Astrocyte (in vitro differentiated cells and primary cell): ENCODE measurements at regions not wholly inside any gene's neighbourhood (a gene's known extent, or its start where the extent isn't known, plus 50 kb on each side); places are given as distances from the start of the nearest gene placed in this dataset.

Experiments used
- CTCF ChIP-seq: IDR thresholded peaks from 2 replicates; pipeline ENCODE4 v1.5.1; 2011; ENCODE audit warnings: low read depth, mild to moderate bottlenecking, inconsistent platforms, low read length, moderate library complexity; ENCODE audit not compliant: insufficient read depth
- EZH2 ChIP-seq: IDR thresholded peaks from 2 replicates; pipeline ENCODE4 v1.6.1; 2012; ENCODE audit warnings: mild to moderate bottlenecking, low read length, inconsistent platforms; ENCODE audit not compliant: insufficient read depth

GRCh38 chr10:100615908-100616307, 80.2 kb downstream of the HIF1AN start:
- TF ChIP-seq CTCF (no peak), EZH2 (no peak)
